ENCODE measurements at regions not wholly inside any gene's neighbourhood (a gene's known extent, or its start where the extent isn't known, plus 50 kb on each side); places are given as distances from the start of the nearest gene placed in this dataset.
"Not testable (repeated sequence)": the region's sequence is repeated elsewhere in the genome, so short reads cannot be mapped to it uniquely, and the experiment has no call there.

GRCh38 chr4:26185436-26185835, 135.4 kb upstream of the RBPJ start:
- no peak for DNase-seq

GRCh38 chr4:26191353-26191752, 129.5 kb upstream of the RBPJ start:
- peak in 1 of 2 experiments; percentile 0 for DNase-seq

- DNase-seq: no peak
These were observed 127.6 kb upstream of the RBPJ start for GRCh38 chr4:26192899-26193869.

- DNase-seq: no peak
These were observed 126.0 kb upstream of the RBPJ start for GRCh38 chr4:26194764-26195163.

GRCh38 chr4:26196567-26196966, 124.2 kb upstream of the RBPJ start:
- DNase-seq: no peak

- no peak for DNase-seq
These were observed 123.6 kb upstream of the RBPJ start for GRCh38 chr4:26197018-26197779.

- not testable (repeated sequence) for DNase-seq
These were observed 121.9 kb upstream of the RBPJ start for GRCh38 chr4:26198931-26199330.

GRCh38 chr4:26199596-26199995, 121.2 kb upstream of the RBPJ start:
- no peak for DNase-seq

GRCh38 chr4:26201120-26201519, 119.7 kb upstream of the RBPJ start:
- no peak for DNase-seq

GRCh38 chr4:26204249-26204825, 116.5 kb upstream of the RBPJ start:
- no peak for DNase-seq

GRCh38 chr4:26204911-26205370, 115.9 kb upstream of the RBPJ start:
- no peak for DNase-seq

GRCh38 chr4:26206339-26206738, 114.5 kb upstream of the RBPJ start:
- DNase-seq: no peak

GRCh38 chr4:26206999-26207398, 113.8 kb upstream of the RBPJ start:
- no peak for DNase-seq

GRCh38 chr4:26207631-26208030, 113.2 kb upstream of the RBPJ start:
- DNase-seq: no peak

GRCh38 chr4:26208237-26208994, 112.4 kb upstream of the RBPJ start:
- DNase-seq: no peak

GRCh38 chr4:26209378-26209777, 111.4 kb upstream of the RBPJ start:
- DNase-seq: not testable (repeated sequence)

GRCh38 chr4:26212528-26212927, 108.3 kb upstream of the RBPJ start:
- DNase-seq: no peak

- DNase-seq: no peak
These were observed 107.5 kb upstream of the RBPJ start for GRCh38 chr4:26213317-26213716.

GRCh38 chr4:26214994-26215393, 105.8 kb upstream of the RBPJ start:
- DNase-seq: no peak

- DNase-seq: no peak
These were observed 105.1 kb upstream of the RBPJ start for GRCh38 chr4:26215725-26216124.

GRCh38 chr4:26217481-26217880, 103.3 kb upstream of the RBPJ start:
- DNase-seq: no peak

- DNase-seq: no peak
These were observed 102.7 kb upstream of the RBPJ start for GRCh38 chr4:26217961-26218676.
